ENCODE measurements at regions not wholly inside any gene's neighbourhood (a gene's known extent, or its start where the extent isn't known, plus 50 kb on each side); places are given as distances from the start of the nearest gene placed in this dataset.

GRCh38 chr11:11763796-11764422 is 77.9 kb upstream of the USP47 start:
- dilution Hi-C loops (cut with MboI; ENCODE audit: extremely low pct_ligation_motif_present, low sequenced_read_pairs) = no loop called here
- no peak for TF ChIP-seq EZH2 (IDR thresholded peaks at IDR 0.05; ENCODE audit: low read length)
- TF ChIP-seq CTCF (optimal IDR thresholded peaks at IDR 0.05 in 1 of 3, IDR thresholded peaks at IDR 0.05 in 1 of 3, conservative IDR thresholded peaks at IDR 0.05 in 1 of 3; ENCODE audit: extremely low read depth in 1 of 3, insufficient read depth in 2 of 3, low read length in 3 of 3) = no peak
- H3K27ac ChIP-seq (ENCODE audit: control insufficient read depth, insufficient read depth, low read length) = no peak overlapping the region

GRCh38 chr11:11760838-11761237 is 80.9 kb upstream of the USP47 start:
- Histone ChIP-seq H3K79me2 (ENCODE audit: control insufficient read depth, insufficient read depth, low read length) (no peaks in the 10 kb centered on the region), H3K9me1 (ENCODE audit: control insufficient read depth, extremely low read depth, insufficient read depth, low read length) (no peaks in the 10 kb centered on the region), H3K27ac (ENCODE audit: control insufficient read depth, insufficient read depth, low read length) (no peak overlapping the region), H3K4me3 (ENCODE audit: control insufficient read depth in 2 of 3, extremely low read depth in 1 of 3, insufficient read depth in 2 of 3, low read depth in 1 of 3, low read length in 3 of 3) (no peak overlapping the region), H3K27me3 (ENCODE audit: control insufficient read depth, extremely low read depth, insufficient read depth, low read length) (peaks cover 20% of the 10 kb centered on the region), H3K9me3 (ENCODE audit: control insufficient read depth, low read depth, low read length) (no peaks in the 10 kb centered on the region), H2AFZ (ENCODE audit: control insufficient read depth, low read length) (no peak overlapping the region), H4K20me1 (ENCODE audit: control insufficient read depth, extremely low read depth, insufficient read depth, low read length) (no peaks in the 10 kb centered on the region), H3K4me1 (ENCODE audit: control insufficient read depth, extremely low read depth, insufficient read depth, low read length) (no peaks in the 10 kb centered on the region), H3K36me3 (ENCODE audit: control insufficient read depth in 2 of 2, extremely low read depth in 1 of 2, insufficient read depth in 2 of 2, low read length in 2 of 2) (no peaks in the 10 kb centered on the region), H3K4me2 (ENCODE audit: control insufficient read depth, extremely low read depth, insufficient read depth, low read depth, low read length) (no peak overlapping the region), H3K9ac (ENCODE audit: control insufficient read depth, extremely low read depth, insufficient read depth, low read length) (no peak overlapping the region)
- DNase-seq (ENCODE audit: low read depth, low spot score) (no peak), FAIRE-seq (no peak)
- dilution Hi-C loops (cut with MboI; ENCODE audit: extremely low pct_ligation_motif_present, low sequenced_read_pairs) = no loop called here
- no peak for TF ChIP-seq EZH2 (IDR thresholded peaks at IDR 0.05; ENCODE audit: low read length)
- no peak for TF ChIP-seq CTCF (optimal IDR thresholded peaks at IDR 0.05 in 1 of 3, IDR thresholded peaks at IDR 0.05 in 1 of 3, conservative IDR thresholded peaks at IDR 0.05 in 1 of 3; ENCODE audit: extremely low read depth in 1 of 3, insufficient read depth in 2 of 3, low read length in 3 of 3)

More at GRCh38 chr11:11763796-11764422, 77.9 kb upstream of the USP47 start:
- DNase-seq (ENCODE audit: low read depth, low spot score) (no peak), FAIRE-seq (no peak)
- no peaks in the 10 kb centered on the region for H3K4me1 ChIP-seq (ENCODE audit: control insufficient read depth, extremely low read depth, insufficient read depth, low read length)
- H3K9me1 ChIP-seq (ENCODE audit: control insufficient read depth, extremely low read depth, insufficient read depth, low read length) = no peaks in the 10 kb centered on the region
- H3K79me2 ChIP-seq (ENCODE audit: control insufficient read depth, insufficient read depth, low read length) = no peaks in the 10 kb centered on the region
- no peak overlapping the region for H3K4me3 ChIP-seq (ENCODE audit: control insufficient read depth in 2 of 3, extremely low read depth in 1 of 3, insufficient read depth in 2 of 3, low read depth in 1 of 3, low read length in 3 of 3)
- H3K9me3 ChIP-seq (ENCODE audit: control insufficient read depth, low read depth, low read length) = no peaks in the 10 kb centered on the region
- H3K4me2 ChIP-seq (ENCODE audit: control insufficient read depth, extremely low read depth, insufficient read depth, low read depth, low read length) = no peak overlapping the region
- H2AFZ ChIP-seq (ENCODE audit: control insufficient read depth, low read length) = no peak overlapping the region
- no peaks in the 10 kb centered on the region for H3K36me3 ChIP-seq (ENCODE audit: control insufficient read depth in 2 of 2, extremely low read depth in 1 of 2, insufficient read depth in 2 of 2, low read length in 2 of 2)
- no peak overlapping the region for H3K9ac ChIP-seq (ENCODE audit: control insufficient read depth, extremely low read depth, insufficient read depth, low read length)
- H3K27me3 ChIP-seq (ENCODE audit: control insufficient read depth, extremely low read depth, insufficient read depth, low read length) = peaks cover 14% of the 10 kb centered on the region
- H4K20me1 ChIP-seq (ENCODE audit: control insufficient read depth, extremely low read depth, insufficient read depth, low read length) = no peaks in the 10 kb centered on the region
